Stimulated activated CD8-positive, alpha-beta memory T cell treated with anti-CD3 and anti-CD28 coated beads, Interleukin-15, amount 100 ng/mL, for 48 hours (primary cell): ENCODE measurements at regions not wholly inside any gene's neighbourhood (a gene's known extent, or its start where the extent isn't known, plus 50 kb on each side); places are given as distances from the start of the nearest gene placed in this dataset.

Experiments
- DNase-seq, 2 donors: peaks; one replicate each; pipeline ENCODE4 v3.0.0-alpha.2; 2020; ENCODE audit warnings: low read depth in 2 of 2

DNA sequence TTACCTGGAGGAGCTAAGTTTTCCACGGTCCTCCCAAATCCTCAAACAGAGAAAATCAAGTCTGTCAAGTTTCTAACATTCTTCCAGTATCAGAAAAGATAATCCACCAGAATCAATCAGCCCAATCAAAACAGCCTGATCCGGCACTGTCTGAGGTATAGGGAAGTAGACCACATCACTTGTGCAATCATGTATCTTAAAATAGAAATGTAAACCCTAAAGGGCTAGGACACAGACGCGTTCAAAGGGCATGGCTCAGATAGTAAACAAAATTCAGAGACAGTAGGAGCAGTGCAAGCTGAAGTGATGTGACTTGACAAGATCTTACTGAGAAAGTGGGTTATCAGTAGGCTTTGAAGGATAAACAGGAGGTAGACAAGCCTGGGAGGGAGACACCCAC is 252.4 kb upstream of the DAPK1 start:
- no peak for DNase-seq

- DNase-seq = no peak
Measured at GRCh38 chr9:87247097-87247496, 250.6 kb upstream of the DAPK1 start.

- no peak for DNase-seq
Measured at GRCh38 chr9:87249029-87249428, 248.6 kb upstream of the DAPK1 start.

DNA sequence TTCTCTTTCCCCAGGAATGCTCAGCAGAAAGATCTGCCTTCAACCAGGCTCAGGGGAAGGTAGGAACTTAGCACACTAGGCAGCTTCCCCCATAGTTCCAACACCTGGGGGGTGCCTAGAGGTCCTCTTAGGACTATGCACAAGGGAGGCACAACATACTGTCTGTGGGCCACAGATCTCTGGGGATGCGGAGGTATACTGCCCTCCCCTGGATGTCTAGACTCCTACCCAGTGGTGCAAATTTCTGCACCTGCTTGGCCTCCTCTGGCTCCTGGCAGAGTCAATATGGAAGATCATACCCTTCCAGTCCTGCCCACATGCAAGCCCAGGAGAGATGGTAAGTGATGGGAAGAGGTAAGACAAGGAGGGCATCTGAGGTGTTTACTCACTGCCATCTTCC is 247.5 kb upstream of the DAPK1 start:
- DNase-seq = no peak

- DNase-seq = no peak
Measured at GRCh38 chr9:87255431-87256155, 242.1 kb upstream of the DAPK1 start.

DNA sequence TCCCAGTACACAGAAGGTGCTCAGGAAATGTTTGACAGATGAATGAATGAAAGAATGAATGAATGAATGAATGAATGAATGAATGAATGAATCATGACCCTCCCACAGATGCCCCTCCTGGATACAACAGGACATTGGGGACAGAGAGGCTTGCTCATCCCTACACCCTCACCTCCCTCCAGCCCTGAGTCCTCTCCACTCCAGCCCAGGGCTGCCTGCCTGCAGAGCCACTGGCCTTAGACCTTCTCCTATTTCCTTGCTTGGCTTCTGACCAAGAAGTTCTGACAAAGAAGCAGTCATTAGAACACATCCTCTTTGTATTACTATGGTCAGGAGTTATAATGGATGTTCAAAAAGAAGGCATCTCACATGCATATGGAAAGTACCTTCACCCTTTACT is 240.7 kb upstream of the DAPK1 start:
- DNase-seq = no peak

DNA sequence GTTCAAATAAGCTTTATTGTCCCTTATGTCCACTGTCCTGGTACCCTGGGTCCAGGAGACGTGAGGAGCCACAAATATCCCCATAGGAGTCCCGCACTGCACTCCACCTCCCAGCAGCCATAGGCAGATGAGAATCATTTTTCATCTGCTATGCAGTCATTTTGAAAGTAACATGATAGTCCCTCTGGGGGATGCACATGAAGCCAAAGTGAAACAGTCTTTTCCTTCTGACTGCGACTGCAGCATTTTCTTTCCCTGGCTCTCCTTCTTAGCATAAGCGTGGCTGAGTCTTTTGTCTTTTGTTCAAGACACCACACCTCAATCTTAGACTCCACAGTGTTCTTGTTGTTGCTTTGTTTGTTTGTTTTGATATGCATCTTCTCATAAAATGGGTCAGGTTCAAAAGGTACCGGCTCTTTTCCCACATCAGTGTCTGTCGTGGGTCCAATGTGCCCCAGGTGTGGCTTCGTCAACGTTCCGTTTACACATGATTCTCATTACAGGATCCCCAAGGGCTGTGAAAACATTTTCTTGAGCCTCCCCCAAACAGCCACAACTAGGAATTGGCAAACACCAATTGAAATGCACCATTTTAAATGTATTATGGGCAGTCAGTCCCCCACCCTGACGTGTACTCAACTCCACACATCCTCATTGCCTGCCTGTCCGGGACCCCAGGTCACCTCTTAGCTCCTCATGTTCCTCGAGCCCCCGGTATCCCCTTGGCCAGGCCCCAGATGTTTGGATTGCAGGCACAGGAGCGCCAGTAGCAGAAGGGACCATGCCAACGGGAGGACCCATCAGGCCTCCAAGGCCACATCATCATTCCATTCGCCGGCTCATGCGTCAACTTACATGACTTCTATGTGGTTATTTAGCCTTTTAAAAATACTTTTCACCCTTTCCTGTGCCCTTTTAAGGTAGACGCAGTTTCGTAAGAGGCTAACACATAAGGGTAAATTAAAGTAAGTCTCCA is 237.8 kb upstream of the DAPK1 start:
- DNase-seq = no peak

GRCh38 chr9:87263291-87263690 is 234.4 kb upstream of the DAPK1 start:
- DNase-seq = no peak

DNA sequence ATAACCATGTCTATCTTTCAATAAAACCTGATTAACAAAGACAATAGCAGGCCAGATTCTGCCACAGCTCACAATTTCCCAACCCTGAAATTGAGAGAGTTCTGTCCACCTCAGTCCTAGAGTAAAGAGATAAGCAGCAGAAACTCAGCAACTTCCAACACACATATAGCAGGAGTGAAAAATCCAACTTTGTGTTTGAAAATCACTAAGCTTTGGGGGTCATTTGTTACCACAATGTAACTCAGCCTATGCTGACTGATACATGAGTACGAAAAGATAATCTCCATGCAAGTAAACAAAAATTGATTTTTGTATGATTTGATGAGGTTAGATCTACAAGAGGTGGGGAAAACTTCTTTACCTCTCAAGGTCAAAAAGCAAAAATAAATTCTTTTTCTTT is 231.0 kb upstream of the DAPK1 start:
- no peak for DNase-seq

DNA sequence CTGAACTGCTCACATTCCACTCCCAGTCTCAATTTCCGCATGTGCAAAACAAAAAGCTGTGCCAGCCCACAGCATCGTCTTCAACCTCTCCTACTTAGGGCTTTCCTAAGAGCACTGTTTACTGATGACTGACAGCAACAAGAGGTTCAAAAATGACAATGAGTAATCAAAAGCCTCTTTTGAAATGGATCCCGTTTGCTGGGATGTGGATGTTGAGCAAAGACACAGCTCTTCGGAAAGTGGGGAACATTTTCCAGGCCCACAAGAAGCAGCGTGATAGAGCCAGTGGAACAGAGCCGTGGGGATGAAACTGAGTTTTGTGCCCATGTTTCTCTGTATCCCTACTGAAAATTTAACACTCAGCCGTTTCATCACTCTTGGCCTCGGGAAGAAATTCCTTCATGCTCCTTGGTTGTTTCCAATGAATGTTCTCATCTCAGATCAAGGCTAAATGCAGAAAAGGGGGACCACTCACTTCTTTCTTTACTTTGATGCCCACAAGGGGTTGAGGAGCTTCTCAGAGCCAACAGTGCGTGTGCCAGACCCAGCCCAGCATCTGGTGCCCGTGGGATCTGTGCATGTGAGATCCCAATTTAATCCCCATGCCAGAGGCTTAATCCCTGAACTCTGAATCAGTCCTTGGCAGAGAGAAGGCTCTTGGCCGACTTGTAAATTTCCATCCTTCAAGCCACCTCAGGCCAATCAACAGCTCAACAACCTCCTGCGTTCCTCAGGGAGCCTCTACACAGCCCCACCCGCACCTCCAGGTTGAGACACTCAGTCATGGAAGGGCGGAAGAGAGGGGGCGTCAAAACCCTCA is 230.2 kb upstream of the DAPK1 start:
- DNase-seq = no peak

GRCh38 chr9:87269296-87270176 is 228.1 kb upstream of the DAPK1 start:
- DNase-seq = no peak

DNA sequence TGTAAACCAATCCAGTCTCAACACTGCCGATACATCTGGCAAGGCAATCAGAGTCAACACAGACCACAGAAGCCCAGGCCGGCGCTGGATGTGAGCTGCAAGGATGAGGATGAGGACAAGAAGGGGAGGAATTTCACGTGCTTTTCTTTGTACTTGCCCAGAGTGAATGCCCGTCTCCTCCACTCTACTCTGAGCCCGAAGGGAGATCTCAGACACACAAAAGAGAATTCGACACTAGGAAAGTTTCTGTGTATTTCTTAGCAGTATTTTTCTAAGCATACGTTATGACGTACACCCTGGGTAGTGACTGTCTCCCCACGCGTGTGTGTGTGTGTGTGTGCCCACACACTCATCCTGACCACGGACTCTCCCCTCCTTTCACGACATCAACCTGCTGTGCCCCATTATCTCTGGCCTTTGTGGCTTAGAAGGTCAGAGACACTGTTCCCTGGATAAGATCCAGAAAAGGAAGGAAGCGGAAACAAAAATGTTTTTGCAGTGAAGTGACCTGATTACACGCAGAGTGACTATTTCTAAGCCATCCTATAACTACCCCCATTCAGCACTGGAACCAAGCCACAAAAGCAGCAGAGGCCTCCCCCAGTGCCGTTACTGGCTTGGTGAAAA is 227.3 kb upstream of the DAPK1 start:
- DNase-seq = no peak

- no peak for DNase-seq
Measured at GRCh38 chr9:87270848-87271234, 226.8 kb upstream of the DAPK1 start.

- DNase-seq = no peak
Measured at GRCh38 chr9:87271696-87272477, 225.8 kb upstream of the DAPK1 start.

GRCh38 chr9:87275047-87275725 is 222.5 kb upstream of the DAPK1 start:
- no peak for DNase-seq

DNA sequence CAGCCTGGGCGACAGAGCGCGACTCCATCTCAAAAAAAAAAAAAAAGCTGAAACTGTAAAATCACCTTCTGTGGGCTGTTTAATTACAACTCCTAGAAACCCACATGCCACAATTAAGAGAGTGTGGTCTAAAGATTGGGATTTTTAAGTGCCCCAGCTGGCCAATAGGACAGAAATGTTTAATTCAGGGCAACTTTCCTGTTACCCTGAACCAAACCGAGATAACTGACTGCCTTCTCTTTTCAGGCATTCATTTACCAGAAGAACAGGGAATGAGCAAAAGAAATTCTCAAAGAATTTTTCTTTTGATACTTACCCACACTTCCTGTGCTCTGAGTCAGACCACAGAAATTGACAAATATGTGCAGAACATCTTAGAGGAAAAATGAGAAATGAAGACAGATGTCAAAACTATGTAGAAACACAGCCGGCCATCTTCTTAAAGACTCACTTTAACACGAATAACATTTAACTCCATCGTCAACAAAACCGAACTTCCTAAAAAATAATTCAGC is 221.3 kb upstream of the DAPK1 start:
- DNase-seq = no peak

DNA sequence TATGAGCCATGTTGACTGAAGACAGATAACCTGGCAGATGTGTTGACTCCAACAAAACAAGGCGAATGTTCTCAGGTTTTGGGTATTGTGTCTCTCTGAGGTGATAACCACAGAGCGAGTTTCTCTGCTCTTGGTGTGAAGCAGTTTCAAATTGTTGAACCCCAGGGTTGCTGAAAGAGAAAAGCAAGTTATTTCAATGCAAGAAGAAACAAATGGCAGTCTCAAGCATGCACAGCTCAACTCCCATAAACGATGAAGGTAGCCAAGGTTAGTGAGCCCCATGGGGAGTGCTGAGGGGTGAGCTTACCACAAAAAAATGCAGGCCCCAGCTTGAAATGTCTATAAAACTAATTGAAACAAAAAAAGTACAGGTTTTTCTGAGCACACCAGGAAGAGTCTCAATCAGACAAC is 220.8 kb upstream of the DAPK1 start:
- DNase-seq = no peak

GRCh38 chr9:87277346-87277745 is 220.3 kb upstream of the DAPK1 start:
- DNase-seq = no peak
